H1 (cell line): ENCODE measurements at regions not wholly inside any gene's neighbourhood (a gene's known extent, or its start where the extent isn't known, plus 50 kb on each side); places are given as distances from the start of the nearest gene placed in this dataset.

ENCODE experiments used
- CTCF ChIA-PET: fragments of 300-600 bp; sonication (Branson Sonifier 250); formaldehyde crosslinking; loops from one replicate; lab custom pipeline; 2021; ENCODE audit not compliant: partially characterized antibody; lab: Charles Lee
- POLR2A ChIA-PET: fragments of 300-600 bp; sonication (Branson Sonifier 250); formaldehyde crosslinking; loops from one replicate; lab custom pipeline; 2021; ENCODE audit warnings: inconsistent platforms; ENCODE audit not compliant: partially characterized antibody; lab: Charles Lee
- DNase-seq, 2 experiments: peaks; one replicate each; pipeline versions ENCODE4 v3.0.0 to v3.0.0-alpha.2; 2010 to 2022; ENCODE audit warnings: low spot score in 2 of 2, low read depth in 1 of 2, mixed read lengths in 1 of 2
- FAIRE-seq: peaks from 2 replicates; lab custom pipeline; 2011; peaks lifted over from hg19 to GRCh38; lab: Jason Lieb, UNC
- H2AFZ ChIP-seq: 2 replicates; pipeline ENCODE4 v1.8.1; 2012; ENCODE audit warnings: low read length, inconsistent platforms
- H2AK5ac ChIP-seq: 2 replicates; pipeline ENCODE4 v1.6.1; 2013; ENCODE audit warnings: low read depth, low read length
- H2BK120ac ChIP-seq: replicated peaks from 2 replicates; pipeline ENCODE3; 2013; ENCODE audit warnings: low read depth, low read length, inconsistent platforms
- H2BK12ac ChIP-seq: 2 replicates; pipeline ENCODE4 v1.6.1; 2013; ENCODE audit warnings: low read depth, low read length
- H2BK15ac ChIP-seq: 2 replicates; pipeline ENCODE4 v1.6.1; 2013; ENCODE audit warnings: low read length
- H2BK20ac ChIP-seq: 2 replicates; pipeline ENCODE4 v1.6.1; 2013; ENCODE audit warnings: low read length
- H2BK5ac ChIP-seq: 2 replicates; pipeline ENCODE4 v1.6.1; 2013; ENCODE audit warnings: low read depth, low read length
- H3K14ac ChIP-seq: 2 replicates; pipeline ENCODE4 v1.6.1; 2013; ENCODE audit warnings: inconsistent platforms; ENCODE audit not compliant: insufficient read length
- H3K18ac ChIP-seq: 2 replicates; pipeline ENCODE4 v1.6.1; 2013; ENCODE audit warnings: low read length; ENCODE audit errors: extremely low read depth
- H3K23ac ChIP-seq: 2 replicates; pipeline ENCODE4 v1.6.1; 2013; ENCODE audit warnings: inconsistent platforms; ENCODE audit not compliant: insufficient read length
- H3K23me2 ChIP-seq: 2 replicates; pipeline ENCODE4 v1.6.1; 2013; ENCODE audit warnings: low read depth, low read length
- H3K27ac ChIP-seq: 2 replicates; pipeline ENCODE4 v1.6.1; 2011; ENCODE audit warnings: low read depth, low read length, inconsistent platforms
- H3K27me3 ChIP-seq, 4 experiments: replicated peaks in 1 of 4; 1 replicate in 1 of 4; 2 replicates in 3 of 4; pipeline versions ENCODE4 v1.6.1 to v1.8.1; 2011 to 2013; ENCODE audit warnings: low read length in 3 of 4, mild to moderate bottlenecking in 3 of 4, inconsistent platforms in 2 of 4, mixed read lengths in 2 of 4, moderate library complexity in 1 of 4; ENCODE audit not compliant: control insufficient read depth in 3 of 4, insufficient read depth in 3 of 4; ENCODE audit errors: extremely low read depth in 1 of 4
- H3K36me3 ChIP-seq, 4 experiments: 2 replicates each; pipeline versions ENCODE4 v1.6.1 to v1.8.1; 2011 to 2013; ENCODE audit warnings: mild to moderate bottlenecking in 4 of 4, low read length in 3 of 4, moderate library complexity in 2 of 4, control low read depth in 1 of 4, inconsistent platforms in 1 of 4; ENCODE audit not compliant: insufficient read depth in 4 of 4, control insufficient read depth in 2 of 4
- H3K4ac ChIP-seq: replicated peaks from 2 replicates; pipeline ENCODE3; 2013; ENCODE audit warnings: low read length, low read depth, mixed read lengths, inconsistent platforms; ENCODE audit not compliant: insufficient read length
- H3K4me1 ChIP-seq, 4 experiments: replicated peaks in 1 of 4; 1 replicate in 1 of 4; 2 replicates in 3 of 4; pipeline versions ENCODE4 v1.6.1 to v1.8.1; 2011 to 2013; ENCODE audit warnings: low read length in 3 of 4, inconsistent platforms in 2 of 4, mixed read lengths in 1 of 4; ENCODE audit not compliant: insufficient read depth in 4 of 4, control insufficient read depth in 3 of 4
- H3K4me2 ChIP-seq, 2 experiments: 2 replicates each; pipeline versions ENCODE4 v1.6.1 to v1.8.1; 2011 to 2013; ENCODE audit warnings: low read depth in 2 of 2, low read length in 2 of 2, control low read depth in 1 of 2, inconsistent platforms in 1 of 2, mild to moderate bottlenecking in 1 of 2; ENCODE audit not compliant: insufficient read depth in 1 of 2
- H3K4me3 ChIP-seq, 4 experiments: fragments of 200-600, 300-600 bp in 1 of 4; sonication (generic), shearing (Covaris generic), sonication (Bioruptor Twin) in 1 of 4; 2 replicates each; pipeline versions ENCODE4 v1.5.1 to v1.8.1; 2011 to 2016; ENCODE audit warnings: low read length in 4 of 4, low read depth in 3 of 4, control low read depth in 2 of 4, inconsistent platforms in 2 of 4, mild to moderate bottlenecking in 2 of 4, mixed read lengths in 1 of 4, moderate library complexity in 1 of 4; ENCODE audit not compliant: insufficient read depth in 2 of 4; ENCODE audit errors: extremely low read depth in 1 of 4
- H3K56ac ChIP-seq: replicated peaks from 2 replicates; pipeline ENCODE3; 2013; ENCODE audit warnings: low read depth, mild to moderate bottlenecking, mixed read lengths, low read length, inconsistent platforms; ENCODE audit not compliant: insufficient read length
- H3K79me1 ChIP-seq: 2 replicates; pipeline ENCODE4 v1.6.1; 2013; ENCODE audit warnings: low read depth, low read length, control low read depth
- H3K79me2 ChIP-seq, 2 experiments: 2 replicates each; pipeline versions ENCODE4 v1.6.1 to v1.8.1; 2012 to 2013; ENCODE audit warnings: low read length in 2 of 2, mild to moderate bottlenecking in 2 of 2, inconsistent platforms in 1 of 2; ENCODE audit not compliant: insufficient read depth in 2 of 2, control insufficient read depth in 1 of 2
- H3K9ac ChIP-seq, 4 experiments: replicated peaks in 1 of 4; 1 replicate in 1 of 4; 2 replicates in 3 of 4; pipeline versions ENCODE4 v1.6.1 to v1.8.1; 2011 to 2013; ENCODE audit warnings: low read depth in 3 of 4, low read length in 3 of 4, control low read depth in 2 of 4, mild to moderate bottlenecking in 2 of 4, moderate library complexity in 2 of 4, inconsistent platforms in 1 of 4; ENCODE audit errors: extremely low read depth in 1 of 4
- H3K9me3 ChIP-seq, 2 experiments: 2 replicates each; pipeline versions ENCODE4 v1.6.1 to v1.8.1; 2012 to 2013; ENCODE audit warnings: mild to moderate bottlenecking in 2 of 2, moderate library complexity in 2 of 2, control low read depth in 1 of 2, inconsistent platforms in 1 of 2, low read depth in 1 of 2, low read length in 1 of 2, mixed read lengths in 1 of 2; ENCODE audit not compliant: insufficient read depth in 2 of 2
- H4K20me1 ChIP-seq, 2 experiments: replicated peaks in 1 of 2; 2 replicates each; pipeline versions ENCODE3 to v1.8.1; 2011 to 2013; ENCODE audit warnings: inconsistent platforms in 2 of 2, low read length in 2 of 2, mild to moderate bottlenecking in 1 of 2; ENCODE audit not compliant: insufficient read depth in 2 of 2, control insufficient read depth in 1 of 2
- H4K5ac ChIP-seq: 2 replicates; pipeline ENCODE4 v1.6.1; 2013; ENCODE audit warnings: low read length, low read depth, mixed read lengths, inconsistent platforms; ENCODE audit not compliant: insufficient read length
- H4K8ac ChIP-seq: 2 replicates; pipeline ENCODE4 v1.8.0; 2013; ENCODE audit warnings: mild to moderate bottlenecking, moderate library complexity, low read length, inconsistent platforms; ENCODE audit not compliant: insufficient read depth; ENCODE audit errors: extremely low read depth
- H4K91ac ChIP-seq: replicated peaks from 2 replicates; pipeline ENCODE3; 2013; ENCODE audit warnings: low read length, mixed read lengths, inconsistent platforms; ENCODE audit not compliant: insufficient read length
- CREB1 ChIP-seq: IDR thresholded peaks from 2 replicates; pipeline ENCODE4 v1.6.1; 2012; ENCODE audit warnings: inconsistent platforms
- MAFK ChIP-seq: IDR thresholded peaks from 2 replicates; pipeline ENCODE4 v1.6.1; 2012; ENCODE audit warnings: low read depth, mild to moderate bottlenecking, improper control_type of control experiment, low read length
- POU5F1 ChIP-seq: IDR thresholded peaks from 2 replicates; pipeline ENCODE4 v1.6.1; 2011; ENCODE audit warnings: low read depth, mild to moderate bottlenecking, low read length, moderate library complexity
- RNF2 ChIP-seq: fragments of 200-900, 300-1000 bp; sonication (generic); IDR thresholded peaks from 2 replicates; pipeline ENCODE4 v1.7.1; 2016; ENCODE audit warnings: borderline replicate concordance, low read depth, mild to moderate bottlenecking, antibody characterized with exemption, low read length; ENCODE audit not compliant: poor library complexity, severe bottlenecking; ENCODE audit errors: missing control alignments
- SP1 ChIP-seq: IDR thresholded peaks from 2 replicates; pipeline ENCODE4 v1.6.1; 2011; ENCODE audit warnings: low read depth, low read length
- TAF7 ChIP-seq: optimal IDR thresholded peaks from 2 replicates; pipeline ENCODE3; 2011; ENCODE audit warnings: low read depth, mild to moderate bottlenecking, inconsistent platforms, low read length, moderate library complexity, borderline replicate concordance
- WGBS, 2 experiments: shearing (Covaris generic) in 1 of 2; methylation state at CpG; one replicate each; pipeline versions ENCODE4 v1.1.6 to v1.1.7; 2013 to 2015; ENCODE audit warnings: low lambda C conversion rate in 2 of 2, mixed read lengths in 2 of 2, inconsistent platforms in 1 of 2, low coverage in 1 of 2, missing lambda C conversion rate in 1 of 2; ENCODE audit not compliant: insufficient replicate concordance in 2 of 2, insufficient coverage in 1 of 2, insufficient read length in 1 of 2; ENCODE audit errors: extremely low coverage in 1 of 2, missing lambda C conversion rate in 1 of 2; 5-methylcytosine and 5-hydroxymethylcytosine counted together
- TF ChIP-seq, protein P1 (sequence below): IDR thresholded peaks from 2 replicates; pipeline ENCODE4 v1.6.1; 2011; ENCODE audit warnings: low read length, improper control_type of control experiment

DNA sequence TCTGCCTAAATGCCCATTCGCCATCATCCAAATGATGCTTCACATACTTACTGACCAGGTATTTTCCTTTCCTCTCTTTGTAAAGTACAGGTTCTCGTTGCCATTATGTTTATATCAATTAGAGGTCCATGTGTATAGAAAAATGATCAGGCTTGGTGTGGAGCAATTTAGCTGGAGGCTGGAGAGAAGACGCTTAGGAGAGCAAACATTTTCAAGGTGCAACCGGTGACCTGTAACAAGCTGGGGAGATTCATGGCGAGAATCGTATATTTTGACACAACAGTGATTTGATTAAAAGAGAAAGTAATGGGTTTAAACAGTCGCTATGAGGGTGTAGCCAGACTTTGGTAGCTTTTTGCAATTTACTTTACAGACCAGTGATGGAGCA, 170.9 kb upstream of the TBCA start:
- no peak for TF ChIP-seq SP1
- TF ChIP-seq POU5F1, result no peak
- TF ChIP-seq MAFK, result no peak
- no peak for TF ChIP-seq CREB1
- no peak for TF ChIP-seq RNF2
- TF ChIP-seq, protein P1, sequence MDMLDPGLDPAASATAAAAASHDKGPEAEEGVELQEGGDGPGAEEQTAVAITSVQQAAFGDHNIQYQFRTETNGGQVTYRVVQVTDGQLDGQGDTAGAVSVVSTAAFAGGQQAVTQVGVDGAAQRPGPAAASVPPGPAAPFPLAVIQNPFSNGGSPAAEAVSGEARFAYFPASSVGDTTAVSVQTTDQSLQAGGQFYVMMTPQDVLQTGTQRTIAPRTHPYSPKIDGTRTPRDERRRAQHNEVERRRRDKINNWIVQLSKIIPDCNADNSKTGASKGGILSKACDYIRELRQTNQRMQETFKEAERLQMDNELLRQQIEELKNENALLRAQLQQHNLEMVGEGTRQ, result no peak
- TF ChIP-seq TAF7, result no peak
- no peak overlapping the region for H2BK5ac ChIP-seq
- H3K56ac ChIP-seq, result no peak overlapping the region
- H2BK15ac ChIP-seq, result no peak overlapping the region
- CTCF ChIA-PET, result no interaction called here
- no peaks in the 10 kb centered on the region for H3K79me2 ChIP-seq
- H2AFZ ChIP-seq, result no peak overlapping the region
- H3K9ac ChIP-seq, result no peak overlapping the region
- H3K23me2 ChIP-seq, result no peaks in the 10 kb centered on the region
- no peak overlapping the region for H2BK12ac ChIP-seq
- no peak overlapping the region for H2BK20ac ChIP-seq
- no peaks in the 10 kb centered on the region for H4K20me1 ChIP-seq
- no peaks in the 10 kb centered on the region for H3K36me3 ChIP-seq
- no peak overlapping the region for H3K18ac ChIP-seq
- no peaks in the 10 kb centered on the region for H3K79me1 ChIP-seq
- no peak for FAIRE-seq
- H4K8ac ChIP-seq, result no peak overlapping the region
- H3K4me2 ChIP-seq, result no peak overlapping the region
- H3K27ac ChIP-seq, result no peak overlapping the region
- no peak overlapping the region for H3K23ac ChIP-seq
- H3K14ac ChIP-seq, result no peak overlapping the region
- no peaks in the 10 kb centered on the region for H3K9me3 ChIP-seq
- H2BK120ac ChIP-seq, result no peak overlapping the region
- POLR2A ChIA-PET, result no interaction called here
- H3K4me3 ChIP-seq, result no peak overlapping the region
- H4K5ac ChIP-seq, result no peak overlapping the region
- H2AK5ac ChIP-seq, result no peak overlapping the region
- H3K27me3 ChIP-seq, result no peaks in the 10 kb centered on the region
- no peak overlapping the region for H4K91ac ChIP-seq
- no peaks in the 10 kb centered on the region for H3K4me1 ChIP-seq
- no peak for DNase-seq
- 93% methylated on average over 7 of the region's 7 CpGs; no CpG with 5 or more reads in 1 of the 2 experiments for WGBS, 2 experiments
- no peak overlapping the region for H3K4ac ChIP-seq
